HCT116 (cell line): ENCODE measurements at regions not wholly inside any gene's neighbourhood (a gene's known extent, or its start where the extent isn't known, plus 50 kb on each side); places are given as distances from the start of the nearest gene placed in this dataset.

Experiments used
- ATAC-seq: fragments of 200-7000 bp; cut with Tn5 transposase; 2 replicates; pipeline ENCODE4 v1.9.1; 2020; ENCODE audit warnings: mild to moderate bottlenecking, moderate library complexity
- BruUV-seq: library from RNA; stranded (reverse); fragments of 400-500 nt; replicated peaks from 2 replicates; lab custom pipeline; 2021; lab: Mats Ljungman, UMichigan
- CTCF ChIA-PET: fragments of 300-600 bp; sonication (Branson Sonifier 250); formaldehyde crosslinking; loops from one replicate; lab custom pipeline; 2021; ENCODE audit warnings: antibody characterized with exemption; lab: Charles Lee
- POLR2A ChIA-PET: fragments of 300-600, 350-600 bp; sonication (Branson Sonifier 250); formaldehyde crosslinking; loops from one replicate; lab custom pipeline; 2021; ENCODE audit warnings: antibody characterized with exemption; lab: Charles Lee
- RAD21 ChIA-PET, 2 experiments: fragments of 300-600 bp; sonication (Branson Sonifier 250); formaldehyde crosslinking; loops; one replicate each; lab custom pipeline; 2023; ENCODE audit warnings: low total read pairs in 2 of 2; ENCODE audit not compliant: uncharacterized antibody in 2 of 2, unreplicated experiment in 2 of 2, low non-redundant PET in 1 of 2; lab: Charles Lee
- DNase-seq: peaks from one replicate; pipeline ENCODE4 v3.0.0-alpha.2; 2010; ENCODE audit warnings: low read depth, low spot score
- H2AFZ ChIP-seq: fragments of 200-600 bp; shearing (Covaris generic), sonication (generic); 2 replicates; pipeline ENCODE4 v1.6.1; 2017; ENCODE audit warnings: low read depth, mixed run types, mixed read lengths, antibody characterized with exemption, low read length; ENCODE audit not compliant: poor library complexity, severe bottlenecking
- H3K27ac ChIP-seq: 2 replicates; pipeline ENCODE4 v1.5.1; 2012; ENCODE audit warnings: low read depth, low read length
- H3K27me3 ChIP-seq: fragments of 200-600 bp; sonication (generic); 2 replicates; pipeline ENCODE4 v1.6.1; 2016; ENCODE audit warnings: mixed run types, low read length, mixed read lengths; ENCODE audit not compliant: insufficient read depth
- H3K36me3 ChIP-seq, 2 experiments: fragments of 200-500 bp in 1 of 2; fragments of 200-600 bp in 1 of 2; sonication (Bioruptor generic) in 1 of 2; sonication (generic) in 1 of 2; 2 replicates each; pipeline versions ENCODE4 v1.5.1 to v1.6.1; 2014 to 2016; ENCODE audit warnings: low read length in 2 of 2, inconsistent platforms in 1 of 2, mixed read lengths in 1 of 2, mixed run types in 1 of 2; ENCODE audit not compliant: insufficient read depth in 2 of 2, control insufficient read depth in 1 of 2
- H3K4me1 ChIP-seq, 2 experiments: fragments of 200-600 bp in 1 of 2; sonication (generic) in 1 of 2; 2 replicates each; pipeline versions ENCODE4 v1.5.1 to v1.6.1; 2012 to 2017; ENCODE audit warnings: low read length in 2 of 2, inconsistent platforms in 1 of 2, mild to moderate bottlenecking in 1 of 2, mixed read lengths in 1 of 2, mixed run types in 1 of 2, moderate library complexity in 1 of 2; ENCODE audit not compliant: insufficient read depth in 2 of 2, control insufficient read depth in 1 of 2
- H3K4me2 ChIP-seq: fragments of 200-600 bp; sonication (generic); 2 replicates; pipeline ENCODE4 v1.6.1; 2017; ENCODE audit warnings: mixed run types, low read length, mixed read lengths
- H3K4me3 ChIP-seq, 2 experiments: fragments of 200-600 bp in 1 of 2; sonication (generic) in 1 of 2; replicated peaks in 1 of 2; 2 replicates each; pipeline ENCODE4 v1.5.1; 2011 to 2016; ENCODE audit warnings: low read length in 2 of 2, control low read depth in 1 of 2, low read depth in 1 of 2, mild to moderate bottlenecking in 1 of 2, mixed read lengths in 1 of 2, mixed run types in 1 of 2
- H3K79me2 ChIP-seq: fragments of 200-600 bp; sonication (generic); 2 replicates; pipeline ENCODE4 v1.6.1; 2017; ENCODE audit warnings: mild to moderate bottlenecking, mixed run types, low read length, moderate library complexity, mixed read lengths; ENCODE audit not compliant: insufficient read depth
- H3K9ac ChIP-seq: fragments of 200-600 bp; sonication (generic); 2 replicates; pipeline ENCODE4 v1.6.1; 2016; ENCODE audit warnings: low read length, mixed read lengths
- H3K9me2 ChIP-seq: fragments of 200-600 bp; sonication (generic), shearing (Covaris generic); 2 replicates; pipeline ENCODE4 v1.6.1; 2017; ENCODE audit warnings: mixed run types, mild to moderate bottlenecking, moderate library complexity; ENCODE audit not compliant: insufficient read depth
- H3K9me3 ChIP-seq, 2 experiments: fragments of 200-500 bp in 1 of 2; fragments of 200-600 bp in 1 of 2; sonication (Bioruptor generic) in 1 of 2; sonication (generic) in 1 of 2; 2 replicates each; pipeline ENCODE4 v1.6.1; 2014 to 2017; ENCODE audit warnings: low read length in 2 of 2, mixed read lengths in 2 of 2, inconsistent platforms in 1 of 2, low read depth in 1 of 2, mild to moderate bottlenecking in 1 of 2, mixed run types in 1 of 2, moderate library complexity in 1 of 2; ENCODE audit not compliant: control insufficient read depth in 1 of 2, insufficient read depth in 1 of 2
- H4K20me1 ChIP-seq: fragments of 200-600 bp; sonication (generic), shearing (Covaris generic); 2 replicates; pipeline ENCODE4 v1.6.1; 2017; ENCODE audit warnings: mixed run types, mild to moderate bottlenecking, moderate library complexity; ENCODE audit not compliant: insufficient read depth
- ELF1 ChIP-seq: IDR thresholded peaks from 2 replicates; pipeline ENCODE4 v1.6.1; 2012; ENCODE audit warnings: low read depth, borderline replicate concordance
- FOSL1 ChIP-seq: IDR thresholded peaks from 2 replicates; pipeline ENCODE4 v1.6.1; 2012; ENCODE audit warnings: low read depth
- RAD21 ChIP-seq: IDR thresholded peaks from 2 replicates; pipeline ENCODE4 v1.6.1; 2012; ENCODE audit warnings: low read depth, mild to moderate bottlenecking
- SP1 ChIP-seq: IDR thresholded peaks from 2 replicates; pipeline ENCODE4 v1.6.1; 2012; ENCODE audit warnings: low read depth
- TCF7L2 ChIP-seq: IDR thresholded peaks from 2 replicates; pipeline ENCODE4 v1.7.0; 2011; ENCODE audit warnings: borderline replicate concordance, inconsistent platforms; ENCODE audit not compliant: insufficient read depth, insufficient read length; ENCODE audit errors: extremely low read depth
- ZFX ChIP-seq: fragments of 450-650 bp; IDR thresholded peaks from 2 replicates; pipeline ENCODE4 v1.6.1; 2017
- intact Hi-C: fragments of 100-400 bp; cut with micrococcal nuclease; formaldehyde crosslinking; loops from 2 replicates; pipeline ENCODE4 v1.10.0; 2022
- TF ChIP-seq, protein P1 (sequence below), 3 experiments: fragments of 200-600 bp in 1 of 3; sonication (generic) in 1 of 3; IDR thresholded peaks in 2 of 3; conservative IDR thresholded peaks in 1 of 3; 2 replicates each; pipeline ENCODE4 v1.5.1; 2012 to 2017; ENCODE audit warnings: low read depth in 2 of 3, low read length in 2 of 3, antibody characterized with exemption in 1 of 3, borderline replicate concordance in 1 of 3, control low read depth in 1 of 3, mild to moderate bottlenecking in 1 of 3, mixed read lengths in 1 of 3, mixed run types in 1 of 3, moderate library complexity in 1 of 3; ENCODE audit not compliant: insufficient read depth in 1 of 3
- TF ChIP-seq, protein P2 (sequence below): IDR thresholded peaks from 2 replicates; pipeline ENCODE4 v1.6.1; 2011; ENCODE audit warnings: mild to moderate bottlenecking, low read length, moderate library complexity; ENCODE audit not compliant: insufficient replicate concordance; ENCODE audit errors: extremely low read depth
- TF ChIP-seq, protein P3 (sequence below): IDR thresholded peaks from 2 replicates; pipeline ENCODE4 v1.6.1; 2012

DNA sequence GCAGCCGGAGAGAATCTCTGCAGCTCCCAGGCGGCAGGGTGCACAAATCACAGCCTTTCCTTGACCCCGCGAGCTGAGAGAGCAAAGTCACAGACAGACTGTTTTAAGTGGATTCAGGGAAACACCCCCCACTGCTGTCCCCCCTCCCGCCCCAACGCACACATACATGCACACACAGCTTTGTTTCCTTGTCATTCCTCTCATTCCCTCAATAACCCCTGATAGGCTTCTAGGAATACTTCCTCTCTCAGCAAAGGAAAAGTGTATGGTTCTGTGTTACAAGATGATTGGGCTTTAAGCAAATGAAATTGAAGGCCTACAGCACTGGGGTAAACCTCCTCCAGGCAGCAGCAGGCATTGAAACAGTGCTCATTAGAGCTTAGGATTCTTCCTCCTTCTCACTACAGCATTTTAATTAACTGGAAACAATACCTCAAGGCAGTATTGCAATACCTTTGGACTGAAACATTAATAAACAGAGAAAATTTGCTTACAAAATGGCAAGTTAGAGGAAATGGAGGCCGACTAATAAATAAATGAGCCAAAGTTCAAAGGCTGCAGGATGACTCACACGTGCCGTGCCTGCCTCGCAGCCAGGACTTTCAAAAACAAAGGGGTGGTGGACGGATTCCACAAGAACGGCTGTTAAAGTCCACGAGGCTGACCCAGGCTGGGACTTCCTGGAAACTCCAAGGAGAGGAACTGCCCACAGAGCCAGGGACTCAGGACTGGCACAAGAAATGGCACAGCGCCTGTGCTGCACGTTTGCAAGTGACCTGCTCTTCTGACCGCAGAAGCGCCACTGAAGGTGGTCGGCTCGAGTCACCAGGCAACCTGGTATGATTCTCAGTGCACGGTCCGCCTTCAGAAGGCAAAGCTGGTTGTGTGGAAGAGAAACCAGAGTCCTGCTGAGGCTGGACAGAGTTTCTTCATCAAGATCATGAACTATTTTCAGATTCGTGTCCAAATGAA lies 236.2 kb downstream of the SYK start:
- no peaks in the 10 kb centered on the region for H3K79me2 ChIP-seq
- peak overlapping the region in 1 of 2 experiments; percentile 29; a peak in 1 of 4 replicates for H3K4me3 ChIP-seq

More for the DNA sequence above, 236.2 kb downstream of the SYK start:
- peak overlapping the region; percentile 68 for H3K4me2 ChIP-seq
- H3K4me1 ChIP-seq: peaks cover 21 to 29% of the 10 kb centered on the region in 2 experiments
- H3K9ac ChIP-seq: peak overlapping the region; percentile 32
- no peaks in the 10 kb centered on the region for H3K27me3 ChIP-seq
- peak; percentile 51; the same call in 1 of the 2 replicates for TF ChIP-seq FOSL1
- TF ChIP-seq ELF1: no peak
- 0 out of 2 replicates have a peak, but pooled peaks have one; percentile 23 for TF ChIP-seq ZFX
- TF ChIP-seq TCF7L2: peak; percentile 86
- TF ChIP-seq SP1: peak; percentile 44; the same call in 1 of the 2 replicates
- TF ChIP-seq RAD21: 0 out of 2 replicates have a peak, but pooled peaks have one; percentile 13
- TF ChIP-seq, protein P1, sequence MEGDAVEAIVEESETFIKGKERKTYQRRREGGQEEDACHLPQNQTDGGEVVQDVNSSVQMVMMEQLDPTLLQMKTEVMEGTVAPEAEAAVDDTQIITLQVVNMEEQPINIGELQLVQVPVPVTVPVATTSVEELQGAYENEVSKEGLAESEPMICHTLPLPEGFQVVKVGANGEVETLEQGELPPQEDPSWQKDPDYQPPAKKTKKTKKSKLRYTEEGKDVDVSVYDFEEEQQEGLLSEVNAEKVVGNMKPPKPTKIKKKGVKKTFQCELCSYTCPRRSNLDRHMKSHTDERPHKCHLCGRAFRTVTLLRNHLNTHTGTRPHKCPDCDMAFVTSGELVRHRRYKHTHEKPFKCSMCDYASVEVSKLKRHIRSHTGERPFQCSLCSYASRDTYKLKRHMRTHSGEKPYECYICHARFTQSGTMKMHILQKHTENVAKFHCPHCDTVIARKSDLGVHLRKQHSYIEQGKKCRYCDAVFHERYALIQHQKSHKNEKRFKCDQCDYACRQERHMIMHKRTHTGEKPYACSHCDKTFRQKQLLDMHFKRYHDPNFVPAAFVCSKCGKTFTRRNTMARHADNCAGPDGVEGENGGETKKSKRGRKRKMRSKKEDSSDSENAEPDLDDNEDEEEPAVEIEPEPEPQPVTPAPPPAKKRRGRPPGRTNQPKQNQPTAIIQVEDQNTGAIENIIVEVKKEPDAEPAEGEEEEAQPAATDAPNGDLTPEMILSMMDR (IDR thresholded peaks at IDR 0.05 in 2 of 3, conservative IDR thresholded peaks at IDR 0.05 in 1 of 3; ENCODE audit: borderline replicate concordance in 1 of 3, insufficient read depth in 1 of 3, low read depth in 2 of 3, low read length in 2 of 3): no peak
- TF ChIP-seq, protein P2, sequence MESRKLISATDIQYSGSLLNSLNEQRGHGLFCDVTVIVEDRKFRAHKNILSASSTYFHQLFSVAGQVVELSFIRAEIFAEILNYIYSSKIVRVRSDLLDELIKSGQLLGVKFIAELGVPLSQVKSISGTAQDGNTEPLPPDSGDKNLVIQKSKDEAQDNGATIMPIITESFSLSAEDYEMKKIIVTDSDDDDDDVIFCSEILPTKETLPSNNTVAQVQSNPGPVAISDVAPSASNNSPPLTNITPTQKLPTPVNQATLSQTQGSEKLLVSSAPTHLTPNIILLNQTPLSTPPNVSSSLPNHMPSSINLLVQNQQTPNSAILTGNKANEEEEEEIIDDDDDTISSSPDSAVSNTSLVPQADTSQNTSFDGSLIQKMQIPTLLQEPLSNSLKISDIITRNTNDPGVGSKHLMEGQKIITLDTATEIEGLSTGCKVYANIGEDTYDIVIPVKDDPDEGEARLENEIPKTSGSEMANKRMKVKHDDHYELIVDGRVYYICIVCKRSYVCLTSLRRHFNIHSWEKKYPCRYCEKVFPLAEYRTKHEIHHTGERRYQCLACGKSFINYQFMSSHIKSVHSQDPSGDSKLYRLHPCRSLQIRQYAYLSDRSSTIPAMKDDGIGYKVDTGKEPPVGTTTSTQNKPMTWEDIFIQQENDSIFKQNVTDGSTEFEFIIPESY: no peak
- TF ChIP-seq, protein P3, sequence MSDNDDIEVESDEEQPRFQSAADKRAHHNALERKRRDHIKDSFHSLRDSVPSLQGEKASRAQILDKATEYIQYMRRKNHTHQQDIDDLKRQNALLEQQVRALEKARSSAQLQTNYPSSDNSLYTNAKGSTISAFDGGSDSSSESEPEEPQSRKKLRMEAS: peak; percentile 84
- ChIA-PET POLR2A (interaction anchor here (0.6 kb wide), 1 partner anchor 360 kb away, joined by 3 read pairs; no protein-coding TSS in a partner anchor), RAD21 (interaction anchor here (0.6 to 1.4 kb wide), 6 partner anchors 198 to 638 kb away, joined by 3 to 6 read pairs (median 4); partner anchors contain the start of gene NFIL3 (in 1 of the 2)), CTCF (interaction anchor here (0.6 to 2.4 kb wide), 5 partner anchors 123 to 395 kb away, joined by 3 to 12 read pairs (median 3); no protein-coding TSS in a partner anchor)
- no peaks in the 10 kb centered on the region for H3K9me3 ChIP-seq
- ATAC-seq: peak; percentile 55
- no TSS peak for BruUV-seq
- peak; percentile 41 for DNase-seq
- H2AFZ ChIP-seq: peak overlapping the region; percentile 86
- H3K9me2 ChIP-seq: no peaks in the 10 kb centered on the region
- peak overlapping the region; percentile 73 for H3K27ac ChIP-seq
- H4K20me1 ChIP-seq: no peaks in the 10 kb centered on the region
- intact Hi-C loops: loop anchor here (1.0 to 5.0 kb wide), 5 partner anchors 122 to 644 kb away; no protein-coding TSS in a partner anchor
- H3K36me3 ChIP-seq: no peaks in the 10 kb centered on the region
